AG09309 (cell line): ENCODE measurements at regions not wholly inside any gene's neighbourhood (a gene's known extent, or its start where the extent isn't known, plus 50 kb on each side); places are given as distances from the start of the nearest gene placed in this dataset.

Source experiments
- DNase-seq: peaks from one replicate; pipeline ENCODE4 v3.0.0-alpha.2; 2010; ENCODE audit warnings: low read depth
- H3K4me3 ChIP-seq: 2 replicates; pipeline ENCODE4 v1.5.1; 2011; ENCODE audit warnings: mild to moderate bottlenecking, low read depth, low read length, moderate library complexity; ENCODE audit not compliant: control insufficient read depth
- TF ChIP-seq, protein P1 (sequence below): IDR thresholded peaks from 2 replicates; pipeline ENCODE4 v1.5.1; 2011; ENCODE audit warnings: mild to moderate bottlenecking, low read depth, low read length, inconsistent platforms; ENCODE audit not compliant: insufficient read depth, control insufficient read depth; ENCODE audit errors: missing control alignments

DNA sequence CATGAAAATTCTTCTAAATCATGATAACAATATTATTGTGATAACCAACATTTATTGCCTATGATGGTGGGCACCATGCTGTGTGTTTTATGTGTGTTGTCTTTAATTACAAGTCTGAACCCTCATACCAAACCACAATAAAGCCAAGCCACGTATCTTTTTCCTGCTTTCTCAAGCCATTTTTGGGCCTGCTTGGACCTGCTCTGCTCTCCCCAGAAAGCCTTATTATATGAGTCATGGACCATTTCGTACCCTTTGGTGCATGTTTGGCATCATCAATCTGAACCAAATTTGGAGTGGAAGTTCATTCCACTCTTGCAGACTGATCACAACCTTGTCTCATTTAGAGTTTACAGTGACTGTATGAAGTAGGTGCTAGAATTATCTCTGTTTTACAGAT, 87.3 kb upstream of the CD53 start:
- H3K4me3 ChIP-seq, result no peak overlapping the region
- no peak for DNase-seq
- TF ChIP-seq, protein P1, sequence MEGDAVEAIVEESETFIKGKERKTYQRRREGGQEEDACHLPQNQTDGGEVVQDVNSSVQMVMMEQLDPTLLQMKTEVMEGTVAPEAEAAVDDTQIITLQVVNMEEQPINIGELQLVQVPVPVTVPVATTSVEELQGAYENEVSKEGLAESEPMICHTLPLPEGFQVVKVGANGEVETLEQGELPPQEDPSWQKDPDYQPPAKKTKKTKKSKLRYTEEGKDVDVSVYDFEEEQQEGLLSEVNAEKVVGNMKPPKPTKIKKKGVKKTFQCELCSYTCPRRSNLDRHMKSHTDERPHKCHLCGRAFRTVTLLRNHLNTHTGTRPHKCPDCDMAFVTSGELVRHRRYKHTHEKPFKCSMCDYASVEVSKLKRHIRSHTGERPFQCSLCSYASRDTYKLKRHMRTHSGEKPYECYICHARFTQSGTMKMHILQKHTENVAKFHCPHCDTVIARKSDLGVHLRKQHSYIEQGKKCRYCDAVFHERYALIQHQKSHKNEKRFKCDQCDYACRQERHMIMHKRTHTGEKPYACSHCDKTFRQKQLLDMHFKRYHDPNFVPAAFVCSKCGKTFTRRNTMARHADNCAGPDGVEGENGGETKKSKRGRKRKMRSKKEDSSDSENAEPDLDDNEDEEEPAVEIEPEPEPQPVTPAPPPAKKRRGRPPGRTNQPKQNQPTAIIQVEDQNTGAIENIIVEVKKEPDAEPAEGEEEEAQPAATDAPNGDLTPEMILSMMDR, result no peak

DNA sequence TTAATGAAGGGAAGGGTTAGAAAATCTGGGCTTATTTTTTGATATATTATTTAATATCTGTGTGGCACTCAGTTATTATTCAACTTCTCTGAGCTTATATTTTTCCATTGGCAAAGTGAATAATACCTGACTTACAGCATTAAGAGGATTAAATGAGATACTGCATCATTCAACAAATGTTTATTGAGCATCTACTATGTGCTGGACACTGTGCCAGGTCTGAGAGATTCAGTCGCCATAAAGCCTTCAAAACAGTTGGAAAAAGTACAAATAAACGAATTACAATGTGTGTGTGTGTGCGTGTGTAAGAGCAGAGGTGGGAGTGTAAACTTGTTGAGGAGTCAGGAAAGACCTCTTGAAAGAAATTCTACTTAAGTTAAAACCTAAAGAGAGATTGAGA, 87.9 kb upstream of the CD53 start:
- TF ChIP-seq, protein P1, result no peak
- no peak overlapping the region for H3K4me3 ChIP-seq
- no peak for DNase-seq

DNA sequence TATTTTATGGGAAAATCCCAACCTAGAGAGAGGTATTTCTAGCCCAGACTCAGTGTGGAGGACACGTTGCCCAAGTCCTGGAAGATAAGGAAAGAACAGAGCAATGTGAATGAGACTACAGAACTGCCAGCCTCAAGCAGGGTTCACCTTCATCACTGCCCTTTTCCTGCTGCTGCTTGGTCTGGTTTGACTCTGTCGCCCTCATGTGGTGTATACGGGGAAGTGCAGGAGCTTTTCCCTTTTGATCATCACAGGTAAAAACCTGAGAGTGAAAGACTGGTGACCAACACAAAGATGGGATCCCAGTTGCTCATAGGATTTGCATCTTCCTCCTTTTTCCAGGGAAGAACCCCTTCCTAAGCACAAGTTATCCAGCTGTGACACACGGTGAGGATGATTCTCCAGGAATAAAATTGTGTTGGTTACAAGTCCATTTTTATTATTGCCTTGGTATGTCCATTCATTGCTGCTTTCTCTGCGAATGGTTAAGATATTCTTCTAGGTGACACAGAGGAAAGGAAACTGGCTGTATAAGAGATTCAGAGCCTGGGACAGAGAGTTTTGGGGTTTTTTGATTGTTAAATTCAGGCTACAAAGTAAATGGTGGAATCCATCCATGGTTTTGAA, 89.5 kb upstream of the CD53 start:
- DNase-seq, result peak; percentile 4
- TF ChIP-seq, protein P1, result peak; percentile 96
- no peak overlapping the region for H3K4me3 ChIP-seq

DNA sequence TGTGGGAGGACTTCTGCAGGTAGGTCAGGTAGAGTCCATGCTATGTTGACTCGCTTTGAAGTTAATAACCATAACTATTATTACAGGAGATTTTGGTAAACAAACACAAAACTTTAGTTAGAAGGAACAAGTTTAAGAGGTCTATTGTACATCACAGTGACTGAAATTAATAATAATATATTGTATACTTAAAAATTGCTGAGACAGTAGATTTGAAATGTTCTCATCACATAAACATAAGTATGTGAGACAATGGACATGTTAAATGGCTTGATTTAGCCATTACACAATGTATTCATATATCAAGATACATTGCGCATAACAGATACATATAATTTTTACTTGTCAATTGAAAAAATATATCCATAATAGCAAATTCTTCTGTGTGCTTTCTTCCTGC, 91.4 kb upstream of the CD53 start:
- no peak for DNase-seq
- TF ChIP-seq, protein P1, result no peak

DNA sequence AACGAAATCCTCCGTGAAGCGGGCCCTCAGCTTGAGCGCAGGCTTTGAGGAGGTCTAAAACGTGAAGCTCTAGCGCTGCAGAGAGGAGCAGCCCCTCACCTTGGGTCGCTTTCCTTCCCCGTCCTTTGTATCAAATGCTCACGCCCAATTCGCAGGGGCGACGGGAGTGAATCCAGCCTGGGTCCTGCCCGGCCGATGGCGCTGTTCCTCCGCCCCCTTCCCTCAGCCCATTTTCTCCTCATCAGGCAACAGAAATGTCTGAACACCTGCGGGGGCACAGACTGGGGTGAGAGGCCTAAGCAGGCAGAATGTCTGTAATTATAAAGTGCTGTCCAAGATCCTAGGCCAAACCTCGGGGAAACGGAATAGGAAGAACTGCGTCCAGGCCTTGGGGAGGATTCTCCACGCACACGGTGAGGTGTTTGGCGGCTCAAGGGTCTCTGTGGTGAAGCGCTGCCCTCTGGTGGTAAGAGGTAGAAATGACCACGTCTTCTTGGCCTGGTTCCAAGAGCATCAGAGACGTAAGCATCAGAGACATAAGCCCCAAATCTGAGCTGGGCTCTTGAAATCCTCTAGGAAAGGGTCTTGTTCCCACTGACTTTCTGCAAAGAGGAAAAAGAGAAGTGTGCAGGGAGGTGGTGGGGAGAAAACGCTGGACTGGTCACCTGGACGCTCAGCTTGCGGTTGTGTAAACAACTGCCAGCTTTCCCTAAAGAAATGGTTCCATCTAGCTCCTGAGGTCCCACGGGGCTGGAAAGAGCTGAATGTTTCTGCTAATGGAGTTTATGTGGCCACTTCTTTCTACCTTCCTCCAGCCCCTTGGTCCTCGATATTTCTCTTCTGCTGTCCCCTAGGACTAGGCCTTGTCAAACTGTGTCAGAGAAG, 92.1 kb upstream of the CD53 start:
- DNase-seq, result peak; percentile 21
- TF ChIP-seq, protein P1, result peak; percentile 79
- H3K4me3 ChIP-seq, result no peak overlapping the region

More for the DNA sequence above, 91.4 kb upstream of the CD53 start:
- no peak overlapping the region for H3K4me3 ChIP-seq

DNA sequence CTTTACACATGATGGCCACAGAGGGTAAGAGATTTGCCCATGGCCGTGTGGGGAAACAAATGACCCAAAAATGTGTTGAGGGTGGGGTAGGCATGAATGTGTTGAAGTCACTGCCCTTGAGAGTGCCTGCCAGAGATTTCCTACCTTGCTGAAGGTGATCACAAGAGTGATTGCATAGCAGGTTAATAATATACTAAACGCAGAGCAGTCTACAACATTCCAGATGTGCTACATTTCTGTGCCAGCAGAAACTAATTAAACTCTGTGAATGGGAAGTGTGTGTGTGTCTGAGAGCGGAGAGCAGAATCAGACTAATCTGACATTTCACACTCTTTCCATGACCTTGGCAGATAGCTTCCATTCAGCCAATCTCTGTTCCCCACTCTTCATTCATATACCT, 93.3 kb upstream of the CD53 start:
- DNase-seq, result no peak
- TF ChIP-seq, protein P1, result no peak
- H3K4me3 ChIP-seq, result no peak overlapping the region
